ENCODE measurements at regions not wholly inside any gene's neighbourhood (a gene's known extent, or its start where the extent isn't known, plus 50 kb on each side); places are given as distances from the start of the nearest gene placed in this dataset.

DNA sequence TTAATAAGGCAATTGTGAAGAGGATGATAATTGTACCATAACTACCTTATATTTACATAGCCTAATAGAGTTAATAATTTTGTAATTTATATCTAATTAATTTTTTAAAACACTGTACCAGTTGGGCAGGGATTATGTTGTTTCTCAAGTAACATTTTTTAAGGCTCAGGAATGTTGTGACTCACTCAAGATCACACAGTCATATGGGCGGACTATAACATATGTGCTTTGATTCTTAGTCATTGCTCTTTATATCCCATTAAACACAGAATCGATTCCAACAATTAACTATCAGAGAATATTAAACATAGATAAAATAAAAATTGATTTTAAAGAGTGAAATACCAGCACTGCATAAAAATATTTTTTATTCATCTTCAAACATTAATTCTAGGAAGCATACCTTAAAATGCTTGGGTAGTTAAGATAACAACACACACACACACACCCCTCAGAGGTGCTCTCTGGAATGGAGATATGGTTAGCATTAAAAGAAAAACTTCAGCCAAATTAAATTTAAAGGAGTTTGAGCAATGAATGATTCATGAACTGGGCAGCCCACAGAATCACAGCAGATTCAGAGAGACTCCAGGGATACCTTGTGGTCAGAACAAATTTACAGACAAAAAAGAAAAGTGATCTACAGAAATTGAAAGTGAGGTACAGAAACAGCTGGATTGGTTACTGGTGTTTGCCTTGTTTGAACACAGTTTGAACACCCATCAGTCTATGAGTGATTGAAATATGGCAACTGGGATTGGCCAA, 869.4 kb upstream of the ID2 start:
- Histone ChIP-seq H3F3A (ENCODE audit: control insufficient read depth, insufficient read depth) (no peaks in the 10 kb centered on the region), H3K4me2 (ENCODE audit: low read length) (no peak overlapping the region), H3K4me1 (ENCODE audit: control insufficient read depth, low read length) (peaks cover 4% of the 10 kb centered on the region; the same call in 1 of the 2 replicates), H3K36me3 (ENCODE audit: control insufficient read depth, low read length) (no peaks in the 10 kb centered on the region), H3K9me2 (replicated peaks; ENCODE audit: control insufficient read depth, low read length) (no peaks in the 10 kb centered on the region), H4K20me1 (ENCODE audit: control insufficient read depth, insufficient read depth, low read depth, low read length) (no peaks in the 10 kb centered on the region), H3K27me3 (ENCODE audit: control insufficient read depth, low read length) (no peaks in the 10 kb centered on the region), H3K9me3 (ENCODE audit: control insufficient read depth, insufficient read depth, low read length) (peaks cover 3% of the 10 kb centered on the region; the same call in 1 of the 2 replicates), H3K79me2 (ENCODE audit: control insufficient read depth, low read length) (no peaks in the 10 kb centered on the region), H3K4me3 (ENCODE audit: low read length) (no peak overlapping the region), H3K27ac (ENCODE audit: low read depth, low read length) (no peak overlapping the region)
- TF ChIP-seq, protein P1, sequence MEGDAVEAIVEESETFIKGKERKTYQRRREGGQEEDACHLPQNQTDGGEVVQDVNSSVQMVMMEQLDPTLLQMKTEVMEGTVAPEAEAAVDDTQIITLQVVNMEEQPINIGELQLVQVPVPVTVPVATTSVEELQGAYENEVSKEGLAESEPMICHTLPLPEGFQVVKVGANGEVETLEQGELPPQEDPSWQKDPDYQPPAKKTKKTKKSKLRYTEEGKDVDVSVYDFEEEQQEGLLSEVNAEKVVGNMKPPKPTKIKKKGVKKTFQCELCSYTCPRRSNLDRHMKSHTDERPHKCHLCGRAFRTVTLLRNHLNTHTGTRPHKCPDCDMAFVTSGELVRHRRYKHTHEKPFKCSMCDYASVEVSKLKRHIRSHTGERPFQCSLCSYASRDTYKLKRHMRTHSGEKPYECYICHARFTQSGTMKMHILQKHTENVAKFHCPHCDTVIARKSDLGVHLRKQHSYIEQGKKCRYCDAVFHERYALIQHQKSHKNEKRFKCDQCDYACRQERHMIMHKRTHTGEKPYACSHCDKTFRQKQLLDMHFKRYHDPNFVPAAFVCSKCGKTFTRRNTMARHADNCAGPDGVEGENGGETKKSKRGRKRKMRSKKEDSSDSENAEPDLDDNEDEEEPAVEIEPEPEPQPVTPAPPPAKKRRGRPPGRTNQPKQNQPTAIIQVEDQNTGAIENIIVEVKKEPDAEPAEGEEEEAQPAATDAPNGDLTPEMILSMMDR (IDR thresholded peaks at IDR 0.05; ENCODE audit: low read depth, low read length, poor library complexity, severe bottlenecking), result no peak

DNA sequence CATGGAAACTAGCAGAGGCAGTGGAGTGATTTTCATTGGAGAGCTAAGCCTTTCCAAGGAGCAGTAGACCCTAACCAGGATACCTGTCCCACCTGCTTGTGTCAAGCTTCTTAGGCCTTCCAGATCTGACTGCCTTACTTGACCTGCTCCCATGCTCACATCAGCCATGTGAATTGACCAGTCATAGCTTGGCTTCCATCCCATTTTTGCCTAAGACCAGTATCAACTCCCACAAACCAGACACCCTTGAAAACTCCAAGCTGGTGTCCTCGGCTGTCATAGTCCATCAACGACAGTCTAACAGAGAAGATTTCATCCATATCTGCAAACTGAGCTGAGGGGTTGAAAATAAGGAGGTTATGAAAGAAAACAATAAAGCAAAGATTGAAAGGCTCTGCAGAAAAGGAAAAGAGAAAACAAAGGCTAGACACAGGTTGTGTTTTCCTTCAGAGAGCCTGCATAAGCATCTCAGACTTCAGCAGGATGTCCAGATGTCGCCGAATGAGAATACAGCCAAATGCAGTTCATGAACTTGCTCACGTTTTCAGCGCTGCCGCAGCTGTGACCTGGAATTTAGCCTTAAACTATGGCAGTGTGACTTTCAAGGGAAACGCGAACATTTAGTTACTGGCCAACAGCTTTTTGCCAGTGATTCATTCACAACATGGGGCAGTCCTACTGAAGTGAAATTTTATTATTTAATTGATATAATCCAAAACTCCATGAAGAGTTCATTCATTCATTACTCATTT, 868.1 kb upstream of the ID2 start:
- H3F3A ChIP-seq (ENCODE audit: control insufficient read depth, insufficient read depth), result no peaks in the 10 kb centered on the region
- no peak overlapping the region for H3K4me2 ChIP-seq (ENCODE audit: low read length)
- no peak overlapping the region for H3K4me3 ChIP-seq (ENCODE audit: low read length)
- H3K27ac ChIP-seq (ENCODE audit: low read depth, low read length), result no peak overlapping the region
- peaks cover 6% of the 10 kb centered on the region; the same call in 1 of the 2 replicates for H3K9me3 ChIP-seq (ENCODE audit: control insufficient read depth, insufficient read depth, low read length)
- no peaks in the 10 kb centered on the region for H3K36me3 ChIP-seq (ENCODE audit: control insufficient read depth, low read length)
- TF ChIP-seq, protein P1 (IDR thresholded peaks at IDR 0.05; ENCODE audit: low read depth, low read length, poor library complexity, severe bottlenecking), result no peak
- no peak for TF ChIP-seq EZH2phosphoT487 (IDR thresholded peaks at IDR 0.05; ENCODE audit: borderline replicate concordance, low read length)
- peaks cover 4% of the 10 kb centered on the region; the same call in 1 of the 2 replicates for H3K4me1 ChIP-seq (ENCODE audit: control insufficient read depth, low read length)
- H3K79me2 ChIP-seq (ENCODE audit: control insufficient read depth, low read length), result no peaks in the 10 kb centered on the region
- H3K9me2 ChIP-seq (replicated peaks; ENCODE audit: control insufficient read depth, low read length), result no peaks in the 10 kb centered on the region
- H3K27me3 ChIP-seq (ENCODE audit: control insufficient read depth, low read length), result no peaks in the 10 kb centered on the region
- no peaks in the 10 kb centered on the region for H4K20me1 ChIP-seq (ENCODE audit: control insufficient read depth, insufficient read depth, low read depth, low read length)

DNA sequence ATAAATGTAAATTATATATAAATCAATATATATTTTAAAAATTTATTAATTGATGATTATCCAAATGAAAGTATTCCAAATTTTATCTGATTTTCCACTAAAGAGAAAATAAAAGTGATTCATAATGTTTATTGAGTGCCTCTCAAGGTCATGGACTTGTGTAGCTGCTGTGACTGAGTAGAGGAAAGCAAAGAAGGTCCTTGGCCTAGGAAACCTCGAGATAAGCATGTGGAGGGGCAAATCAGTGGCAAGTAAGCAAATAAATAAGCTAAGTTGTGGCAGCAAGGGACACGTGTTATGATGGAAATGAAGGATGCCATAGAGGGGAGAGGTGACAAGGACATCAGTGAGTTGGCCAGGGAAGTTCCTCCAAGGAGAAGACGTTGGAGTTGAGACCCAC, 866.1 kb upstream of the ID2 start:
- Histone ChIP-seq H3K4me1 (ENCODE audit: control insufficient read depth, low read length) (no peaks in the 10 kb centered on the region), H3K79me2 (ENCODE audit: control insufficient read depth, low read length) (no peaks in the 10 kb centered on the region), H3K36me3 (ENCODE audit: control insufficient read depth, low read length) (no peaks in the 10 kb centered on the region), H3K9me2 (replicated peaks; ENCODE audit: control insufficient read depth, low read length) (no peaks in the 10 kb centered on the region), H3K4me3 (ENCODE audit: low read length) (no peak overlapping the region), H3K4me2 (ENCODE audit: low read length) (no peak overlapping the region), H3K27me3 (ENCODE audit: control insufficient read depth, low read length) (no peaks in the 10 kb centered on the region), H3K27ac (ENCODE audit: low read depth, low read length) (no peak overlapping the region), H4K20me1 (ENCODE audit: control insufficient read depth, insufficient read depth, low read depth, low read length) (no peaks in the 10 kb centered on the region), H3F3A (ENCODE audit: control insufficient read depth, insufficient read depth) (no peaks in the 10 kb centered on the region), H3K9me3 (ENCODE audit: control insufficient read depth, insufficient read depth, low read length) (peaks cover 6% of the 10 kb centered on the region; the same call in 1 of the 2 replicates)
- no peak for TF ChIP-seq EZH2phosphoT487 (IDR thresholded peaks at IDR 0.05; ENCODE audit: borderline replicate concordance, low read length)
- TF ChIP-seq, protein P1 (IDR thresholded peaks at IDR 0.05; ENCODE audit: low read depth, low read length, poor library complexity, severe bottlenecking), result no peak

Data from DOHH2 (cell line).